ENCODE measurements at regions not wholly inside any gene's neighbourhood (a gene's known extent, or its start where the extent isn't known, plus 50 kb on each side); places are given as distances from the start of the nearest gene placed in this dataset.

GRCh38 chr11:87401653-87402052 lies 363.9 kb downstream of the TMEM135 start:
- Histone ChIP-seq H3K9me3 (no peaks in the 10 kb centered on the region), H3K27ac (no peak overlapping the region), H3K4me3 (no peak overlapping the region), H3K27me3 (no peaks in the 10 kb centered on the region), H3K36me3 (replicated peaks in 1 of 2; ENCODE audit: insufficient read depth in 1 of 2, low read depth in 2 of 2) (no peaks in the 10 kb centered on the region), H3K4me1 (no peaks in the 10 kb centered on the region)
- TF ChIP-seq CTCF (IDR thresholded peaks at IDR 0.05): no peak
- intact Hi-C loops (cut with DNase I): no loop called here
- 96 to 100% methylated on average over 1 of the region's 1 CpG for WGBS, 2 donors
- ATAC-seq (no peak), DNase-seq (no peak)

- H3K27me3 ChIP-seq: no peaks in the 10 kb centered on the region
- DNase-seq (no peak), ATAC-seq (no peak)
- H3K4me3 ChIP-seq: no peak overlapping the region
- TF ChIP-seq POLR2A (IDR thresholded peaks at IDR 0.05): no peak
- TF ChIP-seq CTCF (IDR thresholded peaks at IDR 0.05): no peak
- no peaks in the 10 kb centered on the region for H3K9me3 ChIP-seq
- intact Hi-C loops (cut with DNase I): no loop called here
- no peaks in the 10 kb centered on the region for H3K36me3 ChIP-seq (replicated peaks in 1 of 2; ENCODE audit: insufficient read depth in 1 of 2, low read depth in 2 of 2)
- no peak overlapping the region for H3K27ac ChIP-seq
- no peaks in the 10 kb centered on the region for H3K4me1 ChIP-seq
Observed at GRCh38 chr11:87399341-87399740, 361.6 kb downstream of the TMEM135 start.

- ATAC-seq: peak; percentile 38
- no peaks in the 10 kb centered on the region for H3K27me3 ChIP-seq
- no peak for TF ChIP-seq CTCF (IDR thresholded peaks at IDR 0.05)
- no peak for TF ChIP-seq POLR2A (IDR thresholded peaks at IDR 0.05)
- no peaks in the 10 kb centered on the region for H3K9me3 ChIP-seq
- H3K27ac ChIP-seq: no peak overlapping the region
- no peaks in the 10 kb centered on the region for H3K36me3 ChIP-seq (replicated peaks in 1 of 2; ENCODE audit: insufficient read depth in 1 of 2, low read depth in 2 of 2)
- 58 to 60% methylated on average over 2 of the region's 2 CpGs for WGBS, 2 donors
- H3K4me1 ChIP-seq: no peaks in the 10 kb centered on the region
- peak in 3 of 4 donors; percentile 36 to 43 (median 38) for DNase-seq
- intact Hi-C loops (cut with DNase I): no loop called here
- no peak overlapping the region for H3K4me3 ChIP-seq
Observed at GRCh38 chr11:87398931-87399330, 361.2 kb downstream of the TMEM135 start.

- no peak for ATAC-seq
- H3K4me3 ChIP-seq: no peak overlapping the region
- intact Hi-C loops (cut with DNase I): no loop called here
- no peaks in the 10 kb centered on the region for H3K4me1 ChIP-seq
- no peaks in the 10 kb centered on the region for H3K27me3 ChIP-seq
- no peaks in the 10 kb centered on the region for H3K36me3 ChIP-seq (replicated peaks in 1 of 2; ENCODE audit: insufficient read depth in 1 of 2, low read depth in 2 of 2)
- WGBS, 2 donors: 74 to 81% methylated on average over 5 of the region's 5 CpGs
- no peaks in the 10 kb centered on the region for H3K9me3 ChIP-seq
- TF ChIP-seq CTCF (IDR thresholded peaks at IDR 0.05) (no peak), POLR2A (IDR thresholded peaks at IDR 0.05) (no peak)
- no peak for DNase-seq
- H3K27ac ChIP-seq: no peak overlapping the region
Observed at GRCh38 chr11:87397011-87397865, 359.5 kb downstream of the TMEM135 start.

- H3K36me3 ChIP-seq (replicated peaks in 1 of 2; ENCODE audit: insufficient read depth in 1 of 2, low read depth in 2 of 2): no peaks in the 10 kb centered on the region
- no peak for ATAC-seq
- no peaks in the 10 kb centered on the region for H3K9me3 ChIP-seq
- DNase-seq: no peak
- no peaks in the 10 kb centered on the region for H3K27me3 ChIP-seq
- intact Hi-C loops (cut with DNase I): no loop called here
- H3K27ac ChIP-seq: no peak overlapping the region
- WGBS, 2 donors: 48 to 93% methylated on average over 1 of the region's 1 CpG
- H3K4me1 ChIP-seq: no peaks in the 10 kb centered on the region
- TF ChIP-seq CTCF (IDR thresholded peaks at IDR 0.05) (no peak), POLR2A (IDR thresholded peaks at IDR 0.05) (no peak)
- H3K4me3 ChIP-seq: no peak overlapping the region
Observed at GRCh38 chr11:87394924-87395323, 357.2 kb downstream of the TMEM135 start.
